HCT116 (cell line): ENCODE measurements at regions not wholly inside any gene's neighbourhood (a gene's known extent, or its start where the extent isn't known, plus 50 kb on each side); places are given as distances from the start of the nearest gene placed in this dataset.

ENCODE experiments used
- ATAC-seq: fragments of 200-7000 bp; cut with Tn5 transposase; 2 replicates; pipeline ENCODE4 v1.9.1; 2020; ENCODE audit warnings: mild to moderate bottlenecking, moderate library complexity
- BruUV-seq: library from RNA; stranded (reverse); fragments of 400-500 nt; replicated peaks from 2 replicates; lab custom pipeline; 2021; lab: Mats Ljungman, UMichigan
- CTCF ChIA-PET: fragments of 300-600 bp; sonication (Branson Sonifier 250); formaldehyde crosslinking; loops from one replicate; lab custom pipeline; 2021; ENCODE audit warnings: antibody characterized with exemption; lab: Charles Lee
- POLR2A ChIA-PET: fragments of 300-600, 350-600 bp; sonication (Branson Sonifier 250); formaldehyde crosslinking; loops from one replicate; lab custom pipeline; 2021; ENCODE audit warnings: antibody characterized with exemption; lab: Charles Lee
- RAD21 ChIA-PET, 2 experiments: fragments of 300-600 bp; sonication (Branson Sonifier 250); formaldehyde crosslinking; loops; one replicate each; lab custom pipeline; 2023; ENCODE audit warnings: low total read pairs in 2 of 2; ENCODE audit not compliant: uncharacterized antibody in 2 of 2, unreplicated experiment in 2 of 2, low non-redundant PET in 1 of 2; lab: Charles Lee
- DNase-seq: peaks from one replicate; pipeline ENCODE4 v3.0.0-alpha.2; 2010; ENCODE audit warnings: low read depth, low spot score
- H2AFZ ChIP-seq: fragments of 200-600 bp; shearing (Covaris generic), sonication (generic); 2 replicates; pipeline ENCODE4 v1.6.1; 2017; ENCODE audit warnings: low read depth, mixed run types, mixed read lengths, antibody characterized with exemption, low read length; ENCODE audit not compliant: poor library complexity, severe bottlenecking
- H3K27ac ChIP-seq: 2 replicates; pipeline ENCODE4 v1.5.1; 2012; ENCODE audit warnings: low read depth, low read length
- H3K27me3 ChIP-seq: fragments of 200-600 bp; sonication (generic); 2 replicates; pipeline ENCODE4 v1.6.1; 2016; ENCODE audit warnings: mixed run types, low read length, mixed read lengths; ENCODE audit not compliant: insufficient read depth
- H3K36me3 ChIP-seq, 2 experiments: fragments of 200-500 bp in 1 of 2; fragments of 200-600 bp in 1 of 2; sonication (Bioruptor generic) in 1 of 2; sonication (generic) in 1 of 2; 2 replicates each; pipeline versions ENCODE4 v1.5.1 to v1.6.1; 2014 to 2016; ENCODE audit warnings: low read length in 2 of 2, inconsistent platforms in 1 of 2, mixed read lengths in 1 of 2, mixed run types in 1 of 2; ENCODE audit not compliant: insufficient read depth in 2 of 2, control insufficient read depth in 1 of 2
- H3K4me1 ChIP-seq, 2 experiments: fragments of 200-600 bp in 1 of 2; sonication (generic) in 1 of 2; 2 replicates each; pipeline versions ENCODE4 v1.5.1 to v1.6.1; 2012 to 2017; ENCODE audit warnings: low read length in 2 of 2, inconsistent platforms in 1 of 2, mild to moderate bottlenecking in 1 of 2, mixed read lengths in 1 of 2, mixed run types in 1 of 2, moderate library complexity in 1 of 2; ENCODE audit not compliant: insufficient read depth in 2 of 2, control insufficient read depth in 1 of 2
- H3K4me2 ChIP-seq: fragments of 200-600 bp; sonication (generic); 2 replicates; pipeline ENCODE4 v1.6.1; 2017; ENCODE audit warnings: mixed run types, low read length, mixed read lengths
- H3K4me3 ChIP-seq, 2 experiments: fragments of 200-600 bp in 1 of 2; sonication (generic) in 1 of 2; replicated peaks in 1 of 2; 2 replicates each; pipeline ENCODE4 v1.5.1; 2011 to 2016; ENCODE audit warnings: low read length in 2 of 2, control low read depth in 1 of 2, low read depth in 1 of 2, mild to moderate bottlenecking in 1 of 2, mixed read lengths in 1 of 2, mixed run types in 1 of 2
- H3K79me2 ChIP-seq: fragments of 200-600 bp; sonication (generic); 2 replicates; pipeline ENCODE4 v1.6.1; 2017; ENCODE audit warnings: mild to moderate bottlenecking, mixed run types, low read length, moderate library complexity, mixed read lengths; ENCODE audit not compliant: insufficient read depth
- H3K9ac ChIP-seq: fragments of 200-600 bp; sonication (generic); 2 replicates; pipeline ENCODE4 v1.6.1; 2016; ENCODE audit warnings: low read length, mixed read lengths
- H3K9me2 ChIP-seq: fragments of 200-600 bp; sonication (generic), shearing (Covaris generic); 2 replicates; pipeline ENCODE4 v1.6.1; 2017; ENCODE audit warnings: mixed run types, mild to moderate bottlenecking, moderate library complexity; ENCODE audit not compliant: insufficient read depth
- H3K9me3 ChIP-seq, 2 experiments: fragments of 200-500 bp in 1 of 2; fragments of 200-600 bp in 1 of 2; sonication (Bioruptor generic) in 1 of 2; sonication (generic) in 1 of 2; 2 replicates each; pipeline ENCODE4 v1.6.1; 2014 to 2017; ENCODE audit warnings: low read length in 2 of 2, mixed read lengths in 2 of 2, inconsistent platforms in 1 of 2, low read depth in 1 of 2, mild to moderate bottlenecking in 1 of 2, mixed run types in 1 of 2, moderate library complexity in 1 of 2; ENCODE audit not compliant: control insufficient read depth in 1 of 2, insufficient read depth in 1 of 2
- H4K20me1 ChIP-seq: fragments of 200-600 bp; sonication (generic), shearing (Covaris generic); 2 replicates; pipeline ENCODE4 v1.6.1; 2017; ENCODE audit warnings: mixed run types, mild to moderate bottlenecking, moderate library complexity; ENCODE audit not compliant: insufficient read depth
- CBX3 ChIP-seq: IDR thresholded peaks from 2 replicates; pipeline ENCODE4 v1.6.1; 2012; ENCODE audit warnings: low read depth
- EGR1 ChIP-seq: IDR thresholded peaks from 2 replicates; pipeline ENCODE4 v1.6.1; 2012; ENCODE audit warnings: low read depth
- ELF1 ChIP-seq: IDR thresholded peaks from 2 replicates; pipeline ENCODE4 v1.6.1; 2012; ENCODE audit warnings: low read depth, borderline replicate concordance
- EZH2 ChIP-seq: fragments of 200-600 bp; sonication (generic); IDR thresholded peaks from 2 replicates; pipeline ENCODE4 v1.6.1; 2017; ENCODE audit warnings: antibody characterized with exemption, mixed run types
- EZH2phosphoT487 ChIP-seq: fragments of 200-600 bp; IDR thresholded peaks from 2 replicates; pipeline ENCODE4 v1.6.1; 2018; ENCODE audit warnings: antibody characterized with exemption, borderline replicate concordance
- FOSL1 ChIP-seq: IDR thresholded peaks from 2 replicates; pipeline ENCODE4 v1.6.1; 2012; ENCODE audit warnings: low read depth
- POLR2A ChIP-seq: IDR thresholded peaks from 2 replicates; pipeline ENCODE4 v1.7.0; 2011; ENCODE audit warnings: borderline replicate concordance; ENCODE audit not compliant: insufficient read depth, insufficient read length; ENCODE audit errors: extremely low read depth
- RAD21 ChIP-seq: IDR thresholded peaks from 2 replicates; pipeline ENCODE4 v1.6.1; 2012; ENCODE audit warnings: low read depth, mild to moderate bottlenecking
- SP1 ChIP-seq: IDR thresholded peaks from 2 replicates; pipeline ENCODE4 v1.6.1; 2012; ENCODE audit warnings: low read depth
- TCF7L2 ChIP-seq: IDR thresholded peaks from 2 replicates; pipeline ENCODE4 v1.7.0; 2011; ENCODE audit warnings: borderline replicate concordance, inconsistent platforms; ENCODE audit not compliant: insufficient read depth, insufficient read length; ENCODE audit errors: extremely low read depth
- YY1 ChIP-seq: IDR thresholded peaks from 2 replicates; pipeline ENCODE4 v1.6.1; 2011; ENCODE audit warnings: low read length, low read depth, moderate library complexity, mild to moderate bottlenecking; ENCODE audit not compliant: insufficient replicate concordance; ENCODE audit errors: extremely low read depth
- ZNF274 ChIP-seq: fragments of 200-500 bp; sonication (Bioruptor generic); IDR thresholded peaks from 2 replicates; pipeline ENCODE4 v1.6.1; 2014; ENCODE audit warnings: mild to moderate bottlenecking, low read depth, low read length, inconsistent platforms
- intact Hi-C: fragments of 100-400 bp; cut with micrococcal nuclease; formaldehyde crosslinking; loops from 2 replicates; pipeline ENCODE4 v1.10.0; 2022
- TF ChIP-seq, protein P1 (sequence below), 3 experiments: fragments of 200-600 bp in 1 of 3; sonication (generic) in 1 of 3; IDR thresholded peaks in 2 of 3; conservative IDR thresholded peaks in 1 of 3; 2 replicates each; pipeline ENCODE4 v1.5.1; 2012 to 2017; ENCODE audit warnings: low read depth in 2 of 3, low read length in 2 of 3, antibody characterized with exemption in 1 of 3, borderline replicate concordance in 1 of 3, control low read depth in 1 of 3, mild to moderate bottlenecking in 1 of 3, mixed read lengths in 1 of 3, mixed run types in 1 of 3, moderate library complexity in 1 of 3; ENCODE audit not compliant: insufficient read depth in 1 of 3

- CTCF ChIA-PET, result no interaction called here
These were observed 155.7 kb downstream of the NXNL2 start for GRCh38 chr9:88690628-88691027.

DNA sequence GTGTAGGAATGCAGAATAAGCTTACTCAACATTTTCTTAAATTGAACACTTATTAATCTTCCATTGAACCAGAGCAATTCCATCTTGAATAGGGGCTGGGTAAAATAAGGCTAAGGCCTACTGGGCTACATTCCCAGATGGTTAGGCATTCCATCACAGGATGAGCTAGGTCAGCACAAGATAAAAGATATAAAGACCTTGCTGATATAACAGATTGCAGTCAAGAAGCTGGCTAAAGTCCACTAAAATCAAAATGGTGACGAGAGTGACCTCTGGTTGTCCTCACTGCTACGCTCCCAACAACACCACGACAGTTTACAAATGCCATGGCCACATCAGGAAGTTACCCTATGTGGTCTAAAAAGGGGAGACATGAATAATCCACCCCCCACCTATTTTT is 156.1 kb downstream of the NXNL2 start:
- BruUV-seq, result no TSS peak
- POLR2A ChIA-PET, result no interaction called here
- H3K79me2 ChIP-seq, result no peaks in the 10 kb centered on the region
- ATAC-seq (no peak), DNase-seq (no peak)
- CTCF ChIA-PET, result no interaction called here
- H3K27me3 ChIP-seq, result no peaks in the 10 kb centered on the region
- no peak overlapping the region for H3K4me3 ChIP-seq
- intact Hi-C loops, result no loop called here
- no peak overlapping the region for H3K4me2 ChIP-seq
- no peak overlapping the region for H3K27ac ChIP-seq
- H4K20me1 ChIP-seq, result no peaks in the 10 kb centered on the region
- no peaks in the 10 kb centered on the region for H3K36me3 ChIP-seq
- no peaks in the 10 kb centered on the region for H3K4me1 ChIP-seq
- TF ChIP-seq EZH2phosphoT487 (no peak), YY1 (no peak), CBX3 (no peak), EZH2 (no peak), SP1 (no peak), TCF7L2 (no peak), RAD21 (no peak), FOSL1 (no peak), ZNF274 (no peak)
- H3K9ac ChIP-seq, result no peak overlapping the region
- H3K9me2 ChIP-seq, result no peaks in the 10 kb centered on the region
- peaks cover 0 to 4% of the 10 kb centered on the region in 2 experiments; a peak in 1 of 4 replicates for H3K9me3 ChIP-seq
- RAD21 ChIA-PET, result no interaction called here
- no peak overlapping the region for H2AFZ ChIP-seq

More at GRCh38 chr9:88690628-88691027, 155.7 kb downstream of the NXNL2 start:
- no peaks in the 10 kb centered on the region for H3K27me3 ChIP-seq
- H3K27ac ChIP-seq, result no peak overlapping the region
- no peaks in the 10 kb centered on the region for H3K4me1 ChIP-seq
- no peak overlapping the region for H3K4me2 ChIP-seq
- H3K9ac ChIP-seq, result no peak overlapping the region
- no peak for ATAC-seq
- RAD21 ChIA-PET, result no interaction called here
- H3K9me3 ChIP-seq, result peaks cover 0 to 4% of the 10 kb centered on the region in 2 experiments; a peak in 1 of 4 replicates
- BruUV-seq, result no TSS peak
- no peaks in the 10 kb centered on the region for H3K36me3 ChIP-seq
- no peak overlapping the region for H2AFZ ChIP-seq
- POLR2A ChIA-PET, result no interaction called here
- no peaks in the 10 kb centered on the region for H3K79me2 ChIP-seq
- no peaks in the 10 kb centered on the region for H4K20me1 ChIP-seq
- H3K4me3 ChIP-seq, result no peak overlapping the region
- no peak for TF ChIP-seq EGR1
- TF ChIP-seq POLR2A, result no peak
- no peak for TF ChIP-seq EZH2
- TF ChIP-seq ZNF274, result no peak
- TF ChIP-seq, protein P1, sequence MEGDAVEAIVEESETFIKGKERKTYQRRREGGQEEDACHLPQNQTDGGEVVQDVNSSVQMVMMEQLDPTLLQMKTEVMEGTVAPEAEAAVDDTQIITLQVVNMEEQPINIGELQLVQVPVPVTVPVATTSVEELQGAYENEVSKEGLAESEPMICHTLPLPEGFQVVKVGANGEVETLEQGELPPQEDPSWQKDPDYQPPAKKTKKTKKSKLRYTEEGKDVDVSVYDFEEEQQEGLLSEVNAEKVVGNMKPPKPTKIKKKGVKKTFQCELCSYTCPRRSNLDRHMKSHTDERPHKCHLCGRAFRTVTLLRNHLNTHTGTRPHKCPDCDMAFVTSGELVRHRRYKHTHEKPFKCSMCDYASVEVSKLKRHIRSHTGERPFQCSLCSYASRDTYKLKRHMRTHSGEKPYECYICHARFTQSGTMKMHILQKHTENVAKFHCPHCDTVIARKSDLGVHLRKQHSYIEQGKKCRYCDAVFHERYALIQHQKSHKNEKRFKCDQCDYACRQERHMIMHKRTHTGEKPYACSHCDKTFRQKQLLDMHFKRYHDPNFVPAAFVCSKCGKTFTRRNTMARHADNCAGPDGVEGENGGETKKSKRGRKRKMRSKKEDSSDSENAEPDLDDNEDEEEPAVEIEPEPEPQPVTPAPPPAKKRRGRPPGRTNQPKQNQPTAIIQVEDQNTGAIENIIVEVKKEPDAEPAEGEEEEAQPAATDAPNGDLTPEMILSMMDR (IDR thresholded peaks at IDR 0.05 in 2 of 3, conservative IDR thresholded peaks at IDR 0.05 in 1 of 3; ENCODE audit: borderline replicate concordance in 1 of 3, insufficient read depth in 1 of 3, low read depth in 2 of 3, low read length in 2 of 3), result no peak
- no peak for TF ChIP-seq ELF1
- intact Hi-C loops, result no loop called here
- DNase-seq, result no peak
- H3K9me2 ChIP-seq, result no peaks in the 10 kb centered on the region
